NCI-H2107 treated with DMSO at 0.1 percent for 48 hours (cell line): ENCODE measurements at regions not wholly inside any gene's neighbourhood (a gene's known extent, or its start where the extent isn't known, plus 50 kb on each side); places are given as distances from the start of the nearest gene placed in this dataset.
"Not testable (repeated sequence)": the region's sequence is repeated elsewhere in the genome, so short reads cannot be mapped to it uniquely, and the experiment has no call there.

Experiments used
- DNase-seq: peaks from one replicate; lab custom pipeline; 2025; ENCODE audit not compliant: unreplicated experiment; lab: John Stamatoyannopoulos, UW

GRCh38 chr10:124217906-124218804, 124.8 kb upstream of the CHST15 start:
- no peak for DNase-seq

- no peak for DNase-seq
Measured at GRCh38 chr10:124217031-124217430, 123.6 kb upstream of the CHST15 start.

- DNase-seq: no peak
Measured at GRCh38 chr10:124214610-124215375, 121.4 kb upstream of the CHST15 start.

- DNase-seq: no peak
Measured at GRCh38 chr10:124213899-124214510, 120.6 kb upstream of the CHST15 start.

GRCh38 chr10:124213471-124213870, 120.1 kb upstream of the CHST15 start:
- no peak for DNase-seq

GRCh38 chr10:124212702-124213101, 119.3 kb upstream of the CHST15 start:
- DNase-seq: no peak

- no peak for DNase-seq
Measured at GRCh38 chr10:124211921-124212320, 118.5 kb upstream of the CHST15 start.

GRCh38 chr10:124210263-124210662, 116.9 kb upstream of the CHST15 start:
- DNase-seq: peak; percentile 41

- no peak for DNase-seq
Measured at GRCh38 chr10:124207391-124207790, 114.0 kb upstream of the CHST15 start.

GRCh38 chr10:124206616-124207015, 113.2 kb upstream of the CHST15 start:
- DNase-seq: no peak

- DNase-seq: no peak
Measured at GRCh38 chr10:124205432-124205831, 112.0 kb upstream of the CHST15 start.

GRCh38 chr10:124204726-124205125, 111.3 kb upstream of the CHST15 start:
- DNase-seq: no peak

- DNase-seq: no peak
Measured at GRCh38 chr10:124200011-124200410, 106.6 kb upstream of the CHST15 start.

- DNase-seq: no peak
Measured at GRCh38 chr10:124198871-124199270, 105.5 kb upstream of the CHST15 start.

- no peak for DNase-seq
Measured at GRCh38 chr10:124198125-124198501, 104.7 kb upstream of the CHST15 start.

GRCh38 chr10:124197371-124198124, 104.2 kb upstream of the CHST15 start:
- no peak for DNase-seq

- DNase-seq: no peak
Measured at GRCh38 chr10:124196659-124197058, 103.3 kb upstream of the CHST15 start.

- no peak for DNase-seq
Measured at GRCh38 chr10:124194199-124194824, 100.9 kb upstream of the CHST15 start.

GRCh38 chr10:124193309-124193696, 99.9 kb upstream of the CHST15 start:
- no peak for DNase-seq

GRCh38 chr10:124192664-124193308, 99.4 kb upstream of the CHST15 start:
- DNase-seq: not testable (repeated sequence)
